Suprapubic skin (tissue), 3 donors: ENCODE measurements at regions not wholly inside any gene's neighbourhood (a gene's known extent, or its start where the extent isn't known, plus 50 kb on each side); places are given as distances from the start of the nearest gene placed in this dataset.

Experiments used
- CTCF ChIP-seq, 2 donors: fragments of 200-600 bp in 1 of 2; fragments of 450-650 bp in 1 of 2; sonication (generic) in 1 of 2; IDR thresholded peaks; one replicate each; pipeline ENCODE4 v1.5.1; 2016 to 2019; ENCODE audit warnings: antibody characterized with exemption in 2 of 2, mild to moderate bottlenecking in 1 of 2, moderate library complexity in 1 of 2
- POLR2AphosphoS5 ChIP-seq, 3 donors: sonication (generic); formaldehyde crosslinking; IDR thresholded peaks; one replicate each; pipeline ENCODE4 v1.6.1; 2017; ENCODE audit warnings: antibody characterized with exemption in 3 of 3

GRCh38 chr3:65118912-65119499 is 431.2 kb upstream of the ADAMTS9 start:
- TF ChIP-seq CTCF (IDR thresholded peaks at IDR 0.05): no peak
- TF ChIP-seq POLR2AphosphoS5 (IDR thresholded peaks at IDR 0.05): no peak
